H1 (cell line): ENCODE measurements at regions not wholly inside any gene's neighbourhood (a gene's known extent, or its start where the extent isn't known, plus 50 kb on each side); places are given as distances from the start of the nearest gene placed in this dataset.

ENCODE experiments used
- CTCF ChIA-PET: fragments of 300-600 bp; sonication (Branson Sonifier 250); formaldehyde crosslinking; loops from one replicate; lab custom pipeline; 2021; ENCODE audit not compliant: partially characterized antibody; lab: Charles Lee
- POLR2A ChIA-PET: fragments of 300-600 bp; sonication (Branson Sonifier 250); formaldehyde crosslinking; loops from one replicate; lab custom pipeline; 2021; ENCODE audit warnings: inconsistent platforms; ENCODE audit not compliant: partially characterized antibody; lab: Charles Lee
- DNase-seq, 2 experiments: peaks; one replicate each; pipeline versions ENCODE4 v3.0.0 to v3.0.0-alpha.2; 2010 to 2022; ENCODE audit warnings: low spot score in 2 of 2, low read depth in 1 of 2, mixed read lengths in 1 of 2
- FAIRE-seq: peaks from 2 replicates; lab custom pipeline; 2011; peaks lifted over from hg19 to GRCh38; lab: Jason Lieb, UNC
- H2AFZ ChIP-seq: 2 replicates; pipeline ENCODE4 v1.8.1; 2012; ENCODE audit warnings: low read length, inconsistent platforms
- H2AK5ac ChIP-seq: 2 replicates; pipeline ENCODE4 v1.6.1; 2013; ENCODE audit warnings: low read depth, low read length
- H2BK120ac ChIP-seq: replicated peaks from 2 replicates; pipeline ENCODE3; 2013; ENCODE audit warnings: low read depth, low read length, inconsistent platforms
- H2BK12ac ChIP-seq: 2 replicates; pipeline ENCODE4 v1.6.1; 2013; ENCODE audit warnings: low read depth, low read length
- H2BK15ac ChIP-seq: 2 replicates; pipeline ENCODE4 v1.6.1; 2013; ENCODE audit warnings: low read length
- H2BK20ac ChIP-seq: 2 replicates; pipeline ENCODE4 v1.6.1; 2013; ENCODE audit warnings: low read length
- H2BK5ac ChIP-seq: 2 replicates; pipeline ENCODE4 v1.6.1; 2013; ENCODE audit warnings: low read depth, low read length
- H3K14ac ChIP-seq: 2 replicates; pipeline ENCODE4 v1.6.1; 2013; ENCODE audit warnings: inconsistent platforms; ENCODE audit not compliant: insufficient read length
- H3K18ac ChIP-seq: 2 replicates; pipeline ENCODE4 v1.6.1; 2013; ENCODE audit warnings: low read length; ENCODE audit errors: extremely low read depth
- H3K23ac ChIP-seq: 2 replicates; pipeline ENCODE4 v1.6.1; 2013; ENCODE audit warnings: inconsistent platforms; ENCODE audit not compliant: insufficient read length
- H3K23me2 ChIP-seq: 2 replicates; pipeline ENCODE4 v1.6.1; 2013; ENCODE audit warnings: low read depth, low read length
- H3K27ac ChIP-seq: 2 replicates; pipeline ENCODE4 v1.6.1; 2011; ENCODE audit warnings: low read depth, low read length, inconsistent platforms
- H3K27me3 ChIP-seq, 4 experiments: replicated peaks in 1 of 4; 1 replicate in 1 of 4; 2 replicates in 3 of 4; pipeline versions ENCODE4 v1.6.1 to v1.8.1; 2011 to 2013; ENCODE audit warnings: low read length in 3 of 4, mild to moderate bottlenecking in 3 of 4, inconsistent platforms in 2 of 4, mixed read lengths in 2 of 4, moderate library complexity in 1 of 4; ENCODE audit not compliant: control insufficient read depth in 3 of 4, insufficient read depth in 3 of 4; ENCODE audit errors: extremely low read depth in 1 of 4
- H3K36me3 ChIP-seq, 4 experiments: 2 replicates each; pipeline versions ENCODE4 v1.6.1 to v1.8.1; 2011 to 2013; ENCODE audit warnings: mild to moderate bottlenecking in 4 of 4, low read length in 3 of 4, moderate library complexity in 2 of 4, control low read depth in 1 of 4, inconsistent platforms in 1 of 4; ENCODE audit not compliant: insufficient read depth in 4 of 4, control insufficient read depth in 2 of 4
- H3K4ac ChIP-seq: replicated peaks from 2 replicates; pipeline ENCODE3; 2013; ENCODE audit warnings: low read length, low read depth, mixed read lengths, inconsistent platforms; ENCODE audit not compliant: insufficient read length
- H3K4me1 ChIP-seq, 4 experiments: replicated peaks in 1 of 4; 1 replicate in 1 of 4; 2 replicates in 3 of 4; pipeline versions ENCODE4 v1.6.1 to v1.8.1; 2011 to 2013; ENCODE audit warnings: low read length in 3 of 4, inconsistent platforms in 2 of 4, mixed read lengths in 1 of 4; ENCODE audit not compliant: insufficient read depth in 4 of 4, control insufficient read depth in 3 of 4
- H3K4me2 ChIP-seq, 2 experiments: 2 replicates each; pipeline versions ENCODE4 v1.6.1 to v1.8.1; 2011 to 2013; ENCODE audit warnings: low read depth in 2 of 2, low read length in 2 of 2, control low read depth in 1 of 2, inconsistent platforms in 1 of 2, mild to moderate bottlenecking in 1 of 2; ENCODE audit not compliant: insufficient read depth in 1 of 2
- H3K4me3 ChIP-seq, 4 experiments: fragments of 200-600, 300-600 bp in 1 of 4; sonication (generic), shearing (Covaris generic), sonication (Bioruptor Twin) in 1 of 4; 2 replicates each; pipeline versions ENCODE4 v1.5.1 to v1.8.1; 2011 to 2016; ENCODE audit warnings: low read length in 4 of 4, low read depth in 3 of 4, control low read depth in 2 of 4, inconsistent platforms in 2 of 4, mild to moderate bottlenecking in 2 of 4, mixed read lengths in 1 of 4, moderate library complexity in 1 of 4; ENCODE audit not compliant: insufficient read depth in 2 of 4; ENCODE audit errors: extremely low read depth in 1 of 4
- H3K56ac ChIP-seq: replicated peaks from 2 replicates; pipeline ENCODE3; 2013; ENCODE audit warnings: low read depth, mild to moderate bottlenecking, mixed read lengths, low read length, inconsistent platforms; ENCODE audit not compliant: insufficient read length
- H3K79me1 ChIP-seq: 2 replicates; pipeline ENCODE4 v1.6.1; 2013; ENCODE audit warnings: low read depth, low read length, control low read depth
- H3K79me2 ChIP-seq, 2 experiments: 2 replicates each; pipeline versions ENCODE4 v1.6.1 to v1.8.1; 2012 to 2013; ENCODE audit warnings: low read length in 2 of 2, mild to moderate bottlenecking in 2 of 2, inconsistent platforms in 1 of 2; ENCODE audit not compliant: insufficient read depth in 2 of 2, control insufficient read depth in 1 of 2
- H3K9ac ChIP-seq, 4 experiments: replicated peaks in 1 of 4; 1 replicate in 1 of 4; 2 replicates in 3 of 4; pipeline versions ENCODE4 v1.6.1 to v1.8.1; 2011 to 2013; ENCODE audit warnings: low read depth in 3 of 4, low read length in 3 of 4, control low read depth in 2 of 4, mild to moderate bottlenecking in 2 of 4, moderate library complexity in 2 of 4, inconsistent platforms in 1 of 4; ENCODE audit errors: extremely low read depth in 1 of 4
- H3K9me3 ChIP-seq, 2 experiments: 2 replicates each; pipeline versions ENCODE4 v1.6.1 to v1.8.1; 2012 to 2013; ENCODE audit warnings: mild to moderate bottlenecking in 2 of 2, moderate library complexity in 2 of 2, control low read depth in 1 of 2, inconsistent platforms in 1 of 2, low read depth in 1 of 2, low read length in 1 of 2, mixed read lengths in 1 of 2; ENCODE audit not compliant: insufficient read depth in 2 of 2
- H4K20me1 ChIP-seq, 2 experiments: replicated peaks in 1 of 2; 2 replicates each; pipeline versions ENCODE3 to v1.8.1; 2011 to 2013; ENCODE audit warnings: inconsistent platforms in 2 of 2, low read length in 2 of 2, mild to moderate bottlenecking in 1 of 2; ENCODE audit not compliant: insufficient read depth in 2 of 2, control insufficient read depth in 1 of 2
- H4K5ac ChIP-seq: 2 replicates; pipeline ENCODE4 v1.6.1; 2013; ENCODE audit warnings: low read length, low read depth, mixed read lengths, inconsistent platforms; ENCODE audit not compliant: insufficient read length
- H4K8ac ChIP-seq: 2 replicates; pipeline ENCODE4 v1.8.0; 2013; ENCODE audit warnings: mild to moderate bottlenecking, moderate library complexity, low read length, inconsistent platforms; ENCODE audit not compliant: insufficient read depth; ENCODE audit errors: extremely low read depth
- H4K91ac ChIP-seq: replicated peaks from 2 replicates; pipeline ENCODE3; 2013; ENCODE audit warnings: low read length, mixed read lengths, inconsistent platforms; ENCODE audit not compliant: insufficient read length
- ASH2L ChIP-seq: fragments of 200-600, 300-600 bp; sonication (generic); IDR thresholded peaks from one replicate; pipeline ENCODE4 v1.7.1; 2017; ENCODE audit warnings: low read length
- EZH2 ChIP-seq: fragments of 200-600 bp; sonication (generic); IDR thresholded peaks from 2 replicates; pipeline ENCODE4 v1.7.1; 2012; ENCODE audit warnings: low read depth, mild to moderate bottlenecking, moderate library complexity, low read length, inconsistent platforms; ENCODE audit not compliant: severe bottlenecking
- GABPA ChIP-seq: IDR thresholded peaks from 2 replicates; pipeline ENCODE4 v1.6.1; 2011; ENCODE audit warnings: mild to moderate bottlenecking, low read length, moderate library complexity, borderline replicate concordance; ENCODE audit not compliant: insufficient read depth
- RFX5 ChIP-seq: IDR thresholded peaks from 2 replicates; pipeline ENCODE4 v1.6.1; 2011; ENCODE audit warnings: low read depth, low read length, improper control_type of control experiment, borderline replicate concordance
- TEAD4 ChIP-seq: IDR thresholded peaks from 2 replicates; pipeline ENCODE4 v1.6.1; 2012; ENCODE audit warnings: low read depth, low read length, inconsistent platforms, mixed read lengths
- WGBS, 2 experiments: shearing (Covaris generic) in 1 of 2; methylation state at CpG; one replicate each; pipeline versions ENCODE4 v1.1.6 to v1.1.7; 2013 to 2015; ENCODE audit warnings: low lambda C conversion rate in 2 of 2, mixed read lengths in 2 of 2, inconsistent platforms in 1 of 2, low coverage in 1 of 2, missing lambda C conversion rate in 1 of 2; ENCODE audit not compliant: insufficient replicate concordance in 2 of 2, insufficient coverage in 1 of 2, insufficient read length in 1 of 2; ENCODE audit errors: extremely low coverage in 1 of 2, missing lambda C conversion rate in 1 of 2; 5-methylcytosine and 5-hydroxymethylcytosine counted together

DNA sequence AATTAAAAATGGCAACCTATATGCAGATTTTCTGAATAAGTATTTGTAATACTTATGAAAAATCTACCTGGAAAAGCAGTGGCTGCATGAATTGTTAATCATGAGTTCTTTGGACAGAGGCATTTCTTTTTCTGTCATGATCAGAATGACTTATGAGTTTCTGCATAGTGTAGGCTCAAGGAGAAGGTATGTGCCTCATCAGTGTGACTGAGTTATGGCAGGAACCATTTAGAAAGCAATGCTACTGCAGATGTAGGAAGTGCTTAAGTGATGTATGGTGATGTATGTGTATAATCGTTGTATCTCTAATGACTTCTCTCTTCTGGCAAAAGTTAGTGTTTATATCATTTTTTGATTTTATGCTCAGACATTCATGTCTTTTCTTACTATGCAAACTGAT is 816.4 kb upstream of the FBXO33 start:
- H3K4ac ChIP-seq: no peak overlapping the region
- H3K23me2 ChIP-seq: no peaks in the 10 kb centered on the region
- no peaks in the 10 kb centered on the region for H3K27me3 ChIP-seq
- H3K79me2 ChIP-seq: no peaks in the 10 kb centered on the region
- H3K9me3 ChIP-seq: no peaks in the 10 kb centered on the region
- no peak for TF ChIP-seq EZH2
- no peak for TF ChIP-seq TEAD4
- no peak for TF ChIP-seq GABPA
- no peak for TF ChIP-seq ASH2L
- no peak for TF ChIP-seq RFX5
- POLR2A ChIA-PET: no interaction called here
- no peak overlapping the region for H3K14ac ChIP-seq
- no peak overlapping the region for H2BK120ac ChIP-seq
- no peaks in the 10 kb centered on the region for H3K36me3 ChIP-seq
- H2AFZ ChIP-seq: no peak overlapping the region
- no peaks in the 10 kb centered on the region for H3K4me1 ChIP-seq
- H4K91ac ChIP-seq: no peak overlapping the region
- WGBS, 2 experiments: 93% methylated on average over 1 of the region's 1 CpG; no CpG with 5 or more reads in 1 of the 2 experiments
- no peak overlapping the region for H3K23ac ChIP-seq
- H3K4me3 ChIP-seq: no peak overlapping the region
- no peak overlapping the region for H3K56ac ChIP-seq
- H2AK5ac ChIP-seq: no peak overlapping the region
- no peak overlapping the region for H3K4me2 ChIP-seq
- CTCF ChIA-PET: no interaction called here
- no peak overlapping the region for H2BK5ac ChIP-seq
- H4K20me1 ChIP-seq: no peaks in the 10 kb centered on the region
- no peak overlapping the region for H3K9ac ChIP-seq
- FAIRE-seq (no peak), DNase-seq (no peak)
- no peaks in the 10 kb centered on the region for H3K79me1 ChIP-seq
- H2BK15ac ChIP-seq: no peak overlapping the region
- no peak overlapping the region for H4K8ac ChIP-seq
- H4K5ac ChIP-seq: no peak overlapping the region
- H2BK12ac ChIP-seq: no peak overlapping the region
- no peak overlapping the region for H2BK20ac ChIP-seq
- no peak overlapping the region for H3K27ac ChIP-seq
- H3K18ac ChIP-seq: no peak overlapping the region
